AG09319 (cell line): ENCODE measurements at regions not wholly inside any gene's neighbourhood (a gene's known extent, or its start where the extent isn't known, plus 50 kb on each side); places are given as distances from the start of the nearest gene placed in this dataset.

ENCODE experiments used
- DNase-seq: peaks from one replicate; pipeline ENCODE4 v3.0.0-alpha.2; 2010; ENCODE audit warnings: low read depth; ENCODE audit errors: extremely low read depth
- CTCF ChIP-seq: IDR thresholded peaks from 2 replicates; pipeline ENCODE4 v1.5.1; 2011; ENCODE audit warnings: low read depth, mild to moderate bottlenecking, inconsistent platforms, low read length, moderate library complexity

GRCh38 chr10:111531690-111532089, 454.9 kb downstream of the ADRA2A start:
- no peak for TF ChIP-seq CTCF

GRCh38 chr10:111532139-111532538, 455.3 kb downstream of the ADRA2A start:
- TF ChIP-seq CTCF = no peak
- no peak for DNase-seq

More at GRCh38 chr10:111531690-111532089, 454.9 kb downstream of the ADRA2A start:
- no peak for DNase-seq

- no peak for DNase-seq
- TF ChIP-seq CTCF = no peak
Measured at GRCh38 chr10:111539246-111539645, 462.4 kb downstream of the ADRA2A start.

DNA sequence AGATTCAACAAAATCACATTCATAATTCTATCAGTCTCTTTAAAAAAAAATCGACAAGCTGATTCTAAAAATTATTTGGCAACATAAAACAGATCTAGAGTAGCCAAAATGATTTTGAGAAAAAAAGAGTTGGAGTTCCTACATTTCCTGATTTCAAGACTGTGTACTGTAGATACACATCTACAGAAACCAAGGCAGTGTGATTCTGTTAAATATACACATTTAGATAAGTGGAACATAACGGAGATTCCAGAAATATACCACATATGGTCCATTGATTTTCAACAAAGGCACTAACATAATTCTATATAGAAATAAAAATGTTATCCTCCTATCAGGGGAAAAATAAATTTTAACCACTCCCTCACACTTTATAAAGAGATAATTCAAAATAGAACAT, 467.0 kb downstream of the ADRA2A start:
- DNase-seq = no peak
- TF ChIP-seq CTCF = no peak

- no peak for TF ChIP-seq CTCF
- DNase-seq = no peak
Measured at GRCh38 chr10:111545861-111546605, 469.2 kb downstream of the ADRA2A start.

GRCh38 chr10:111548084-111548726, 471.4 kb downstream of the ADRA2A start:
- TF ChIP-seq CTCF = no peak
- no peak for DNase-seq

DNA sequence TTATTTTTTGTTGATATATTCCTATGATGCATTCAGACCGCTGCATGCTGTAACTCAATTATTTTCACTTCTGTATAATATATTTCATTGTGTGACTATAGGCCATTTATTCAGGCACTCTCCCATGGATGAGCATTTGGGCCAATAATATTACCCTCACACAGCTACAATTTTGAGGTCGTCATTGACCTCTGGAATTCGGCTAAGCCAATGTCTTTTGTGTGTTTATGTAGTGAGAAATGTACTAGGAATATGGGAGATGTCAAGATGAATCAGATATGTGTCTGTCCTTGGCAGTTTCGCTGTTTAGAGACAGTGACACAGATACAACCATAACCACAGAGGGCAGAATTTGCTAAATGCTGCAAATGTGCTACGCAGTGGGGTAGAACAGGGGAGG, 474.2 kb downstream of the ADRA2A start:
- TF ChIP-seq CTCF = no peak

More for the DNA sequence above, 474.2 kb downstream of the ADRA2A start:
- no peak for DNase-seq
